ENCODE measurements at regions not wholly inside any gene's neighbourhood (a gene's known extent, or its start where the extent isn't known, plus 50 kb on each side); places are given as distances from the start of the nearest gene placed in this dataset.
"Not testable (repeated sequence)": the region's sequence is repeated elsewhere in the genome, so short reads cannot be mapped to it uniquely, and the experiment has no call there.

GRCh38 chr1:149278156-149278555 is 174.8 kb upstream of the NBPF9 start:
- not testable (repeated sequence) for DNase-seq

- not testable (repeated sequence) for DNase-seq
Measured at GRCh38 chr1:149279015-149279414, 175.7 kb upstream of the NBPF9 start.

GRCh38 chr1:149279512-149279911 is 176.2 kb upstream of the NBPF9 start:
- DNase-seq: not testable (repeated sequence)

GRCh38 chr1:149284773-149285172 is 181.4 kb upstream of the NBPF9 start:
- not testable (repeated sequence) for DNase-seq

GRCh38 chr1:149285205-149285604 is 181.9 kb upstream of the NBPF9 start:
- DNase-seq: not testable (repeated sequence)

- DNase-seq: not testable (repeated sequence)
Measured at GRCh38 chr1:149285638-149286037, 182.3 kb upstream of the NBPF9 start.

- DNase-seq: not testable (repeated sequence)
Measured at GRCh38 chr1:149288580-149288979, 185.2 kb upstream of the NBPF9 start.

GRCh38 chr1:149300478-149301218 is 174.2 kb upstream of the NBPF19 start:
- not testable (repeated sequence) for DNase-seq

GRCh38 chr1:149301282-149301681 is 173.6 kb upstream of the NBPF19 start:
- not testable (repeated sequence) for DNase-seq

- DNase-seq: not testable (repeated sequence)
Measured at GRCh38 chr1:149304796-149305195, 170.0 kb upstream of the NBPF19 start.

- not testable (repeated sequence) for DNase-seq
Measured at GRCh38 chr1:149307640-149308039, 167.2 kb upstream of the NBPF19 start.

- not testable (repeated sequence) for DNase-seq
Measured at GRCh38 chr1:149314921-149315320, 159.9 kb upstream of the NBPF19 start.

GRCh38 chr1:149320971-149321731 is 153.7 kb upstream of the NBPF19 start:
- DNase-seq: not testable (repeated sequence)

- DNase-seq: not testable (repeated sequence)
Measured at GRCh38 chr1:149321732-149322016, 153.2 kb upstream of the NBPF19 start.

GRCh38 chr1:149330081-149330335 is 144.8 kb upstream of the NBPF19 start:
- not testable (repeated sequence) for DNase-seq

- not testable (repeated sequence) for DNase-seq
Measured at GRCh38 chr1:149336082-149336481, 138.8 kb upstream of the NBPF19 start.

GRCh38 chr1:149338221-149338691 is 136.6 kb upstream of the NBPF19 start:
- DNase-seq: not testable (repeated sequence)

- DNase-seq: not testable (repeated sequence)
Measured at GRCh38 chr1:149338698-149339097, 136.1 kb upstream of the NBPF19 start.

GRCh38 chr1:149349448-149349847 is 125.4 kb upstream of the NBPF19 start:
- not testable (repeated sequence) for DNase-seq

- not testable (repeated sequence) for DNase-seq
Measured at GRCh38 chr1:149352205-149352604, 122.6 kb upstream of the NBPF19 start.

- not testable (repeated sequence) for DNase-seq
Measured at GRCh38 chr1:149354579-149354978, 120.3 kb upstream of the NBPF19 start.

GRCh38 chr1:149355748-149356147 is 119.1 kb upstream of the NBPF19 start:
- DNase-seq: not testable (repeated sequence)

- not testable (repeated sequence) for DNase-seq
Measured at GRCh38 chr1:149356152-149356551, 118.7 kb upstream of the NBPF19 start.
